HEK293 (cell line): ENCODE measurements at regions not wholly inside any gene's neighbourhood (a gene's known extent, or its start where the extent isn't known, plus 50 kb on each side); places are given as distances from the start of the nearest gene placed in this dataset.

Experiments
- CTCF ChIA-PET: fragments of 350-600 bp; formaldehyde crosslinking; extraction: SDS; loops from one replicate; lab custom pipeline; 2021; ENCODE audit warnings: antibody characterized with exemption; lab: Yijun Ruan, JAX
- POLR2A ChIA-PET: fragments of 300-600 bp; formaldehyde crosslinking; extraction: SDS; loops from one replicate; lab custom pipeline; 2020; ENCODE audit warnings: antibody characterized with exemption, inconsistent platforms; lab: Yijun Ruan, JAX
- H3K27ac ChIP-seq: fragments of 200-500 bp; sonication (Bioruptor generic); 2 replicates; pipeline ENCODE4 v1.5.1; 2014; ENCODE audit warnings: low read depth, low read length, control low read depth, inconsistent platforms; ENCODE audit errors: extremely low read depth
- H3K36me3 ChIP-seq, 2 experiments: fragments of 200-500 bp in 1 of 2; sonication (Bioruptor generic) in 1 of 2; 1 replicate in 1 of 2; 2 replicates in 1 of 2; pipeline ENCODE4 v1.5.1; 2014 to 2017; ENCODE audit warnings: inconsistent platforms in 2 of 2, low read length in 2 of 2; ENCODE audit not compliant: control insufficient read depth in 2 of 2, insufficient read depth in 1 of 2
- H3K4me1 ChIP-seq: fragments of 200-500 bp; sonication (Bioruptor generic); 2 replicates; pipeline ENCODE4 v1.5.1; 2014; ENCODE audit warnings: mild to moderate bottlenecking, low read length, inconsistent platforms; ENCODE audit not compliant: control insufficient read depth, insufficient read depth
- H3K4me3 ChIP-seq: 2 replicates; pipeline ENCODE4 v1.5.1; 2011; ENCODE audit warnings: low read depth, mild to moderate bottlenecking, control low read depth, low read length, moderate library complexity
- H3K9me3 ChIP-seq: fragments of 200-500 bp; sonication (Bioruptor generic); 2 replicates; pipeline ENCODE4 v1.5.1; 2014; ENCODE audit warnings: low read depth, low read length, inconsistent platforms; ENCODE audit not compliant: control insufficient read depth, insufficient read depth
- BCL11A ChIP-seq: fragments of 450-650 bp; formaldehyde crosslinking; IDR thresholded peaks from 2 replicates; pipeline ENCODE4 v1.5.1; 2016; ENCODE audit warnings: low read depth, missing biosample characterization, missing genetic modification characterization
- FEZF1 ChIP-seq: fragments of 450-650 bp; formaldehyde crosslinking; IDR thresholded peaks from 2 replicates; pipeline ENCODE4 v1.5.1; 2016; ENCODE audit warnings: missing biosample characterization, missing genetic modification characterization
- HOXC10 ChIP-seq: sonication (generic); formaldehyde crosslinking; IDR thresholded peaks from 2 replicates; pipeline ENCODE4 v1.8.1; 2023; ENCODE audit warnings: mild to moderate bottlenecking, missing genetic modification reagents
- OVOL3 ChIP-seq: fragments of 450-650 bp; formaldehyde crosslinking; IDR thresholded peaks from 2 replicates; pipeline ENCODE4 v1.5.1; 2016; ENCODE audit warnings: missing biosample characterization, missing genetic modification characterization
- SCRT2 ChIP-seq: fragments of 450-650 bp; formaldehyde crosslinking; IDR thresholded peaks from 2 replicates; pipeline ENCODE4 v1.5.1; 2016; ENCODE audit warnings: missing biosample characterization, missing genetic modification characterization
- SP2 ChIP-seq: fragments of 450-650 bp; formaldehyde crosslinking; IDR thresholded peaks from 2 replicates; pipeline ENCODE4 v1.5.1; 2016; ENCODE audit warnings: missing biosample characterization, missing genetic modification characterization
- ZBTB21 ChIP-seq: fragments of 450-650 bp; formaldehyde crosslinking; IDR thresholded peaks from 2 replicates; pipeline ENCODE4 v1.5.1; 2017; ENCODE audit warnings: missing biosample characterization, missing genetic modification characterization
- ZFP69B ChIP-seq: fragments of 450-650 bp; formaldehyde crosslinking; IDR thresholded peaks from 2 replicates; pipeline ENCODE4 v1.5.1; 2016; ENCODE audit warnings: missing biosample characterization, missing genetic modification characterization
- ZIC2 ChIP-seq: fragments of 450-650 bp; formaldehyde crosslinking; IDR thresholded peaks from 2 replicates; pipeline ENCODE4 v1.5.1; 2016; ENCODE audit warnings: missing biosample characterization, missing genetic modification characterization
- ZNF132 ChIP-seq: fragments of 450-650 bp; formaldehyde crosslinking; IDR thresholded peaks from 2 replicates; pipeline ENCODE4 v1.5.1; 2017; ENCODE audit warnings: missing biosample characterization, missing genetic modification characterization, borderline replicate concordance
- ZNF140 ChIP-seq: fragments of 450-650 bp; formaldehyde crosslinking; IDR thresholded peaks from 2 replicates; pipeline ENCODE4 v1.5.1; 2016; ENCODE audit warnings: missing biosample characterization, missing genetic modification characterization
- ZNF146 ChIP-seq: fragments of 450-650 bp; formaldehyde crosslinking; IDR thresholded peaks from 2 replicates; pipeline ENCODE4 v1.5.1; 2016; ENCODE audit warnings: missing biosample characterization, missing genetic modification characterization
- ZNF169 ChIP-seq: fragments of 450-650 bp; formaldehyde crosslinking; IDR thresholded peaks from 2 replicates; pipeline ENCODE4 v1.5.1; 2016; ENCODE audit warnings: missing biosample characterization, missing genetic modification characterization
- ZNF2 ChIP-seq: fragments of 450-650 bp; formaldehyde crosslinking; IDR thresholded peaks from 2 replicates; pipeline ENCODE4 v1.5.1; 2016; ENCODE audit warnings: missing biosample characterization, missing genetic modification characterization
- ZNF335 ChIP-seq: fragments of 450-650 bp; formaldehyde crosslinking; conservative IDR thresholded peaks from 2 replicates; pipeline ENCODE4 v1.5.1; 2016; ENCODE audit warnings: missing biosample characterization, missing genetic modification characterization
- ZNF341 ChIP-seq: fragments of 450-650 bp; formaldehyde crosslinking; IDR thresholded peaks from 2 replicates; pipeline ENCODE4; 2016; ENCODE audit warnings: low read depth, missing biosample characterization, missing genetic modification characterization
- ZNF530 ChIP-seq: fragments of 450-650 bp; formaldehyde crosslinking; IDR thresholded peaks from 2 replicates; pipeline ENCODE4 v1.5.1; 2016; ENCODE audit warnings: low read depth, missing biosample characterization, missing genetic modification characterization
- ZNF548 ChIP-seq: fragments of 450-650 bp; formaldehyde crosslinking; IDR thresholded peaks from 2 replicates; pipeline ENCODE4 v1.5.1; 2016; ENCODE audit warnings: missing biosample characterization, missing genetic modification characterization
- ZNF549 ChIP-seq: fragments of 450-650 bp; IDR thresholded peaks from 2 replicates; pipeline ENCODE4 v1.5.1; 2018; ENCODE audit warnings: missing biosample characterization, missing genetic modification characterization, mild to moderate bottlenecking, inconsistent platforms, moderate library complexity
- ZNF555 ChIP-seq: fragments of 450-650 bp; formaldehyde crosslinking; conservative IDR thresholded peaks from 2 replicates; pipeline ENCODE4 v1.5.1; 2017; ENCODE audit warnings: missing biosample characterization, mild to moderate bottlenecking, missing genetic modification characterization, inconsistent platforms
- ZNF560 ChIP-seq: fragments of 450-650 bp; formaldehyde crosslinking; IDR thresholded peaks from 2 replicates; pipeline ENCODE4 v1.5.1; 2017; ENCODE audit warnings: missing biosample characterization, missing genetic modification characterization, borderline replicate concordance
- ZNF654 ChIP-seq: fragments of 450-650 bp; formaldehyde crosslinking; IDR thresholded peaks from 2 replicates; pipeline ENCODE4 v1.5.1; 2016; ENCODE audit warnings: low read depth, missing biosample characterization, missing genetic modification characterization
- ZNF785 ChIP-seq: fragments of 450-650 bp; formaldehyde crosslinking; IDR thresholded peaks from 2 replicates; pipeline ENCODE4 v1.5.1; 2016; ENCODE audit warnings: missing biosample characterization, missing genetic modification characterization
- ZSCAN23 ChIP-seq: fragments of 450-650 bp; formaldehyde crosslinking; IDR thresholded peaks from 2 replicates; pipeline ENCODE4 v1.5.1; 2016; ENCODE audit warnings: missing biosample characterization, missing genetic modification characterization
- TF ChIP-seq, protein P1 (sequence below): fragments of 450-650 bp; formaldehyde crosslinking; IDR thresholded peaks from 2 replicates; pipeline ENCODE4 v1.5.1; 2016; ENCODE audit warnings: missing biosample characterization, missing genetic modification characterization, low read depth
- TF ChIP-seq, protein P2 (sequence below): fragments of 450-650 bp; formaldehyde crosslinking; IDR thresholded peaks from 2 replicates; pipeline ENCODE4 v1.5.1; 2016; ENCODE audit warnings: missing biosample characterization, missing genetic modification characterization

DNA sequence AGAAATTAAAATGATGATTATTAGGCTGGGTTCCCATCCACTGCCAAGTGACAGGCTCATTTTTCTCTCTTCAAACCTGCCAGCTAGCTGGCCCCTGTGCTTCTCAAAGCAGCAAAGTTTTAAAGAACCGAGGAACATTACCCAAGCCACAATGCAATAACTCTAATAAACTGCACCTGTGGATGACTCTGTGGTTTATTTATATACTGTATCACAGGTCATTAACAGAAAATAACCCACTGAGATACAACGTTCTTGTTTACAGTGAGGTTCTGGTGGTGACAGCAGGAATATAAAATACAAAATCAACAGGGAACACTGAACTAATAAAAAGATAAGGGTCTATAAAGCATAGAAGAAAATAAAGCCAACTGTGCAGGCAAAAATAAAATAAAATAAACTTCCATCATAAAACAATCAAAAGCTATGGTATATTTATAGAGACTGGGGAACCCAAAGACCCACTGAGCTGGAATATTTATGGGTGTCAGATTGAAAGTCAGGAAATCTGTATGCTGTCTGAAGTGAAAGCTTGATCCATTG lies 472.9 kb downstream of the NOVA1 start:
- Histone ChIP-seq H3K9me3 (no peaks in the 10 kb centered on the region), H3K36me3 (no peaks in the 10 kb centered on the region), H3K4me3 (no peak overlapping the region), H3K4me1 (no peaks in the 10 kb centered on the region)
- POLR2A ChIA-PET = no interaction called here
- TF ChIP-seq, protein P1, sequence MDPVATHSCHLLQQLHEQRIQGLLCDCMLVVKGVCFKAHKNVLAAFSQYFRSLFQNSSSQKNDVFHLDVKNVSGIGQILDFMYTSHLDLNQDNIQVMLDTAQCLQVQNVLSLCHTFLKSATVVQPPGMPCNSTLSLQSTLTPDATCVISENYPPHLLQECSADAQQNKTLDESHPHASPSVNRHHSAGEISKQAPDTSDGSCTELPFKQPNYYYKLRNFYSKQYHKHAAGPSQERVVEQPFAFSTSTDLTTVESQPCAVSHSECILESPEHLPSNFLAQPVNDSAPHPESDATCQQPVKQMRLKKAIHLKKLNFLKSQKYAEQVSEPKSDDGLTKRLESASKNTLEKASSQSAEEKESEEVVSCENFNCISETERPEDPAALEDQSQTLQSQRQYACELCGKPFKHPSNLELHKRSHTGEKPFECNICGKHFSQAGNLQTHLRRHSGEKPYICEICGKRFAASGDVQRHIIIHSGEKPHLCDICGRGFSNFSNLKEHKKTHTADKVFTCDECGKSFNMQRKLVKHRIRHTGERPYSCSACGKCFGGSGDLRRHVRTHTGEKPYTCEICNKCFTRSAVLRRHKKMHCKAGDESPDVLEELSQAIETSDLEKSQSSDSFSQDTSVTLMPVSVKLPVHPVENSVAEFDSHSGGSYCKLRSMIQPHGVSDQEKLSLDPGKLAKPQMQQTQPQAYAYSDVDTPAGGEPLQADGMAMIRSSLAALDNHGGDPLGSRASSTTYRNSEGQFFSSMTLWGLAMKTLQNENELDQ (tag by site-specific recombination) = 0 out of 2 replicates have a peak, but pooled peaks have one; percentile 36
- TF ChIP-seq FEZF1 (tag by site-specific recombination) = peak; percentile 36; the same call in 1 of the 2 replicates
- no peak for TF ChIP-seq ZNF530 (tag by site-specific recombination)
- TF ChIP-seq ZIC2 (tag by site-specific recombination) = peak; percentile 22; the same call in 1 of the 2 replicates
- TF ChIP-seq ZNF169 (tag by site-specific recombination) = no peak
- no peak for TF ChIP-seq HOXC10 (CRISPR knock-in tag)
- TF ChIP-seq ZNF560 (tag by site-specific recombination) = no peak
- TF ChIP-seq, all 188 proteins: peak for 3
- CTCF ChIA-PET = no interaction called here
- H3K27ac ChIP-seq = no peak overlapping the region

DNA sequence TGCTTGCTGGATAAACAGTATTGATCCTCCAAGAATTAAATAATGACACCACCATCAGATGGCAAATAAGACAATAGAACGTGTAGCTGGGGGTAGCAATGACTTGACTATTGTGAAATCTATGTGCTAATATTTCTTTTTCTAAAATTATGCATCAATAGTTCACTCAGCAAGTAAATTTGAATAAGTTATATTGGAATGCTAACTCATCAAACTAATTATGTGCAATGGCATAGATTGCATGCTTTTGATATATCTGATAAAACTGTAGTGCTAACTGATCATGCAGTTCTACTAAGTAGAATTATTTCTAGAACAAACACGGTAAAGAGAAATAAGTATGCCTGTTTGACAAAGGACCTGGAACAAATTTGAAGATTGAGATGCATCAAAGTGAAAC lies 474.4 kb downstream of the NOVA1 start:
- Histone ChIP-seq H3K36me3 (no peaks in the 10 kb centered on the region), H3K4me1 (no peaks in the 10 kb centered on the region), H3K27ac (no peak overlapping the region), H3K9me3 (no peaks in the 10 kb centered on the region), H3K4me3 (no peak overlapping the region)
- ChIA-PET POLR2A (no interaction called here), CTCF (no interaction called here)
- TF ChIP-seq ZNF335 (tag by site-specific recombination) = no peak

DNA sequence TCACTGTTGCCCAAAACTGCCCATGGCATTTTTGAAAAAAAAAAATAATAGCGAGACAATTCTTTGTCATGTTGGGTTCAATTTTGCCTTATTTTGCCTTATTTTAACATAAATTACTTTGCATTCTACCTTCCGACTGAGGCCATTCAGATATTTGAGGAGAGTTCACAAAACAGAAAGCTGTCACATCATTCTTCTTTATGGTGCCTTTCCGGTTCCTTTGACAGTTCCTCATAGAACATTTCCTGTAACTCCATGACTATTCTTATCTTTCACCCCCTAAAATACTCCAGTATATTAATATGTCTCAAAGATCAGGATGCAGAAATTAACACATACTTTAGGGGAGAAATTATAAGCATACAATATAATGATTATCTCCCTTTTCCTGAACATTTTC lies 476.7 kb downstream of the NOVA1 start:
- Histone ChIP-seq H3K4me3 (no peak overlapping the region), H3K4me1 (no peaks in the 10 kb centered on the region), H3K27ac (no peak overlapping the region), H3K36me3 (no peaks in the 10 kb centered on the region), H3K9me3 (no peaks in the 10 kb centered on the region)
- ChIA-PET CTCF (no interaction called here), POLR2A (no interaction called here)
- TF ChIP-seq FEZF1 (tag by site-specific recombination) (no peak), ZNF548 (no peak), ZNF341 (tag by site-specific recombination) (no peak), ZBTB21 (tag by site-specific recombination) (no peak), SCRT2 (tag by site-specific recombination) (no peak), OVOL3 (tag by site-specific recombination) (no peak), ZNF654 (no peak), ZSCAN23 (tag by site-specific recombination) (no peak)

DNA sequence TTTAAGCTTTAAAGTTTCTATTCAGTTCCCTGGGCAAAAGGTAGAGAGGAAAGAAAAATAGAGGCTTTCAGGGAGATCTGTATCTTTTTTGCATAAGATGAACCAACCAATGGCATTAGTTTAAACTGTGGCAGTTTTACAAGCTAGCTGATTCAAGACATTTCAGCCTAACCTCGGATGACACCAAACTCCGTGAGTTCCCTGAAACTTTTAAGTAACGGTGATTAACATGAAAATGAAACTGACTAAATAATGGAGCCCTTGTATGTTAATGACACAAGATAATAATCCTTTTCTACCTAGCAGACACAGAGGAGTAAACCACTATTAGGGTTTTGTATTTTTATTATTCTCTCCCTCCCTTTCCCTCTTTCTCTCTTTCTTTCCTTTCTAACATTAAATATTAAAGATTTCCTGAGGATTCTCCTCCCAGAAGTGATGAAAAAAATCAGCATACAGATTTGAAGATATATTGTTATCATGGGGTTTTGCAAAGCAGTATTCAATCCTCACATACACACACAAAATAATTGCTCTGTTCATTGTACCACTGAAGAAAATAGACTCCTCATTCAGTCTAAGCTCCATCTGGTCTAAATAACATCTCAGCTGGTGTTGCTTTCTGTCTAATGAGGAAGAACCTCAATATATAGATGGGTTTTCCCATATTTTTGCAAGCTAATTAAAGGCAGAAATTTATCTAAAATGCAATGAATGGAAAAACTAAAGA lies 483.8 kb downstream of the NOVA1 start:
- Histone ChIP-seq H3K36me3 (no peaks in the 10 kb centered on the region), H3K27ac (no peak overlapping the region), H3K4me1 (no peaks in the 10 kb centered on the region), H3K9me3 (no peaks in the 10 kb centered on the region), H3K4me3 (no peak overlapping the region)
- ChIA-PET CTCF (interaction anchor here (0.6 kb wide), 1 partner anchor 9 kb away, joined by 3 read pairs; no protein-coding TSS in a partner anchor), POLR2A (no interaction called here)
- TF ChIP-seq ZNF555 (tag by site-specific recombination) = no peak
- TF ChIP-seq BCL11A (tag by site-specific recombination) = no peak
- TF ChIP-seq ZFP69B (tag by site-specific recombination) = no peak
- no peak for TF ChIP-seq SP2 (tag by site-specific recombination)
- no peak for TF ChIP-seq ZNF140
- TF ChIP-seq ZNF146 (tag by site-specific recombination) = no peak
- TF ChIP-seq, protein P2, sequence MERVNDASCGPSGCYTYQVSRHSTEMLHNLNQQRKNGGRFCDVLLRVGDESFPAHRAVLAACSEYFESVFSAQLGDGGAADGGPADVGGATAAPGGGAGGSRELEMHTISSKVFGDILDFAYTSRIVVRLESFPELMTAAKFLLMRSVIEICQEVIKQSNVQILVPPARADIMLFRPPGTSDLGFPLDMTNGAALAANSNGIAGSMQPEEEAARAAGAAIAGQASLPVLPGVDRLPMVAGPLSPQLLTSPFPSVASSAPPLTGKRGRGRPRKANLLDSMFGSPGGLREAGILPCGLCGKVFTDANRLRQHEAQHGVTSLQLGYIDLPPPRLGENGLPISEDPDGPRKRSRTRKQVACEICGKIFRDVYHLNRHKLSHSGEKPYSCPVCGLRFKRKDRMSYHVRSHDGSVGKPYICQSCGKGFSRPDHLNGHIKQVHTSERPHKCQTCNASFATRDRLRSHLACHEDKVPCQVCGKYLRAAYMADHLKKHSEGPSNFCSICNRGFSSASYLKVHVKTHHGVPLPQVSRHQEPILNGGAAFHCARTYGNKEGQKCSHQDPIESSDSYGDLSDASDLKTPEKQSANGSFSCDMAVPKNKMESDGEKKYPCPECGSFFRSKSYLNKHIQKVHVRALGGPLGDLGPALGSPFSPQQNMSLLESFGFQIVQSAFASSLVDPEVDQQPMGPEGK (tag by site-specific recombination) = no peak
- TF ChIP-seq ZNF785 = no peak
- TF ChIP-seq ZNF132 (tag by site-specific recombination) = no peak
- TF ChIP-seq ZNF549 = no peak
- no peak for TF ChIP-seq ZNF2 (tag by site-specific recombination)
